H1 (cell line): ENCODE measurements at regions not wholly inside any gene's neighbourhood (a gene's known extent, or its start where the extent isn't known, plus 50 kb on each side); places are given as distances from the start of the nearest gene placed in this dataset.

Experiments
- CHD2 ChIP-seq: IDR thresholded peaks from 2 replicates; pipeline ENCODE4 v1.6.1; 2012; ENCODE audit warnings: low read length, improper control_type of control experiment
- CREB1 ChIP-seq: IDR thresholded peaks from 2 replicates; pipeline ENCODE4 v1.6.1; 2012; ENCODE audit warnings: inconsistent platforms
- HDAC2 ChIP-seq, 2 experiments: fragments of 300-600 bp in 1 of 2; sonication (generic) in 1 of 2; IDR thresholded peaks; 2 replicates each; pipeline ENCODE4 v1.6.1; 2011 to 2012; ENCODE audit warnings: low read depth in 2 of 2, low read length in 2 of 2, mild to moderate bottlenecking in 2 of 2, moderate library complexity in 2 of 2, borderline replicate concordance in 1 of 2, inconsistent platforms in 1 of 2
- KDM4A ChIP-seq: IDR thresholded peaks from one replicate; pipeline ENCODE4 v1.7.1; 2012; ENCODE audit warnings: low read depth, mild to moderate bottlenecking, moderate library complexity, low read length, inconsistent platforms; ENCODE audit not compliant: severe bottlenecking
- PHF8 ChIP-seq: fragments of 200-600 bp; sonication (generic); conservative IDR thresholded peaks from 2 replicates; pipeline ENCODE4 v1.7.1; 2012; ENCODE audit warnings: low read depth, mild to moderate bottlenecking, inconsistent platforms, low read length, moderate library complexity
- RNF2 ChIP-seq: fragments of 200-900, 300-1000 bp; sonication (generic); IDR thresholded peaks from 2 replicates; pipeline ENCODE4 v1.7.1; 2016; ENCODE audit warnings: borderline replicate concordance, low read depth, mild to moderate bottlenecking, antibody characterized with exemption, low read length; ENCODE audit not compliant: poor library complexity, severe bottlenecking; ENCODE audit errors: missing control alignments
- SIRT6 ChIP-seq: IDR thresholded peaks from one replicate; pipeline ENCODE4 v1.7.1; 2012; ENCODE audit warnings: low read length, inconsistent platforms
- SUZ12 ChIP-seq: fragments of 200-600 bp; sonication (generic); IDR thresholded peaks from 2 replicates; pipeline ENCODE4 v1.6.1; 2012; ENCODE audit warnings: mild to moderate bottlenecking, inconsistent platforms, low read length, moderate library complexity, mixed read lengths
- TAF7 ChIP-seq: optimal IDR thresholded peaks from 2 replicates; pipeline ENCODE3; 2011; ENCODE audit warnings: low read depth, mild to moderate bottlenecking, inconsistent platforms, low read length, moderate library complexity, borderline replicate concordance
- TCF12 ChIP-seq: IDR thresholded peaks from 2 replicates; pipeline ENCODE4 v1.6.1; 2011; ENCODE audit warnings: low read depth, mild to moderate bottlenecking, low read length
- ZNF274 ChIP-seq: IDR thresholded peaks from 2 replicates; pipeline ENCODE4 v1.7.0; 2012; ENCODE audit warnings: low read length, borderline replicate concordance; ENCODE audit errors: extremely low read depth
- TF ChIP-seq, protein P1 (sequence below): fragments of 300-600 bp; sonication (generic); IDR thresholded peaks from 2 replicates; pipeline ENCODE4 v1.7.1; 2012; ENCODE audit warnings: low read length, moderate library complexity, mild to moderate bottlenecking, inconsistent platforms; ENCODE audit not compliant: insufficient replicate concordance

DNA sequence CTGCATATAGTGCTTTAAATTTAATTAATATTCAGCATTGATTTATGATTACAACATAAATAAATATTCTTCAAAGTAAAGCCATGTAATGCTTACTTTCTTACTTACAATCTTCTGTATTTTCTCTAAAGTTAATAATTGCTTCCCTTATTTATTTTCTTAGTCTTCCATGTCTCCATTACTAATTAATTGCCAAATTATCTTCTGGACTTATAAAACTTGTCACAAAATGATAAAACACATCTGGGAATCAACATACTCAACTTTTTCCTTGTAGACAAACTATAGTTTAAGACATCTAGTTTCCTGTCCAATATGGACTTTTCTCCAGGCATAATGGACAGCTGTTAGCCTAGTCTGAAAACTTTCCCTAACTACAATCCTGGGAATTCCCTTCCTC is 466.6 kb downstream of the FLRT2 start (continued):
- TF ChIP-seq, protein P1, sequence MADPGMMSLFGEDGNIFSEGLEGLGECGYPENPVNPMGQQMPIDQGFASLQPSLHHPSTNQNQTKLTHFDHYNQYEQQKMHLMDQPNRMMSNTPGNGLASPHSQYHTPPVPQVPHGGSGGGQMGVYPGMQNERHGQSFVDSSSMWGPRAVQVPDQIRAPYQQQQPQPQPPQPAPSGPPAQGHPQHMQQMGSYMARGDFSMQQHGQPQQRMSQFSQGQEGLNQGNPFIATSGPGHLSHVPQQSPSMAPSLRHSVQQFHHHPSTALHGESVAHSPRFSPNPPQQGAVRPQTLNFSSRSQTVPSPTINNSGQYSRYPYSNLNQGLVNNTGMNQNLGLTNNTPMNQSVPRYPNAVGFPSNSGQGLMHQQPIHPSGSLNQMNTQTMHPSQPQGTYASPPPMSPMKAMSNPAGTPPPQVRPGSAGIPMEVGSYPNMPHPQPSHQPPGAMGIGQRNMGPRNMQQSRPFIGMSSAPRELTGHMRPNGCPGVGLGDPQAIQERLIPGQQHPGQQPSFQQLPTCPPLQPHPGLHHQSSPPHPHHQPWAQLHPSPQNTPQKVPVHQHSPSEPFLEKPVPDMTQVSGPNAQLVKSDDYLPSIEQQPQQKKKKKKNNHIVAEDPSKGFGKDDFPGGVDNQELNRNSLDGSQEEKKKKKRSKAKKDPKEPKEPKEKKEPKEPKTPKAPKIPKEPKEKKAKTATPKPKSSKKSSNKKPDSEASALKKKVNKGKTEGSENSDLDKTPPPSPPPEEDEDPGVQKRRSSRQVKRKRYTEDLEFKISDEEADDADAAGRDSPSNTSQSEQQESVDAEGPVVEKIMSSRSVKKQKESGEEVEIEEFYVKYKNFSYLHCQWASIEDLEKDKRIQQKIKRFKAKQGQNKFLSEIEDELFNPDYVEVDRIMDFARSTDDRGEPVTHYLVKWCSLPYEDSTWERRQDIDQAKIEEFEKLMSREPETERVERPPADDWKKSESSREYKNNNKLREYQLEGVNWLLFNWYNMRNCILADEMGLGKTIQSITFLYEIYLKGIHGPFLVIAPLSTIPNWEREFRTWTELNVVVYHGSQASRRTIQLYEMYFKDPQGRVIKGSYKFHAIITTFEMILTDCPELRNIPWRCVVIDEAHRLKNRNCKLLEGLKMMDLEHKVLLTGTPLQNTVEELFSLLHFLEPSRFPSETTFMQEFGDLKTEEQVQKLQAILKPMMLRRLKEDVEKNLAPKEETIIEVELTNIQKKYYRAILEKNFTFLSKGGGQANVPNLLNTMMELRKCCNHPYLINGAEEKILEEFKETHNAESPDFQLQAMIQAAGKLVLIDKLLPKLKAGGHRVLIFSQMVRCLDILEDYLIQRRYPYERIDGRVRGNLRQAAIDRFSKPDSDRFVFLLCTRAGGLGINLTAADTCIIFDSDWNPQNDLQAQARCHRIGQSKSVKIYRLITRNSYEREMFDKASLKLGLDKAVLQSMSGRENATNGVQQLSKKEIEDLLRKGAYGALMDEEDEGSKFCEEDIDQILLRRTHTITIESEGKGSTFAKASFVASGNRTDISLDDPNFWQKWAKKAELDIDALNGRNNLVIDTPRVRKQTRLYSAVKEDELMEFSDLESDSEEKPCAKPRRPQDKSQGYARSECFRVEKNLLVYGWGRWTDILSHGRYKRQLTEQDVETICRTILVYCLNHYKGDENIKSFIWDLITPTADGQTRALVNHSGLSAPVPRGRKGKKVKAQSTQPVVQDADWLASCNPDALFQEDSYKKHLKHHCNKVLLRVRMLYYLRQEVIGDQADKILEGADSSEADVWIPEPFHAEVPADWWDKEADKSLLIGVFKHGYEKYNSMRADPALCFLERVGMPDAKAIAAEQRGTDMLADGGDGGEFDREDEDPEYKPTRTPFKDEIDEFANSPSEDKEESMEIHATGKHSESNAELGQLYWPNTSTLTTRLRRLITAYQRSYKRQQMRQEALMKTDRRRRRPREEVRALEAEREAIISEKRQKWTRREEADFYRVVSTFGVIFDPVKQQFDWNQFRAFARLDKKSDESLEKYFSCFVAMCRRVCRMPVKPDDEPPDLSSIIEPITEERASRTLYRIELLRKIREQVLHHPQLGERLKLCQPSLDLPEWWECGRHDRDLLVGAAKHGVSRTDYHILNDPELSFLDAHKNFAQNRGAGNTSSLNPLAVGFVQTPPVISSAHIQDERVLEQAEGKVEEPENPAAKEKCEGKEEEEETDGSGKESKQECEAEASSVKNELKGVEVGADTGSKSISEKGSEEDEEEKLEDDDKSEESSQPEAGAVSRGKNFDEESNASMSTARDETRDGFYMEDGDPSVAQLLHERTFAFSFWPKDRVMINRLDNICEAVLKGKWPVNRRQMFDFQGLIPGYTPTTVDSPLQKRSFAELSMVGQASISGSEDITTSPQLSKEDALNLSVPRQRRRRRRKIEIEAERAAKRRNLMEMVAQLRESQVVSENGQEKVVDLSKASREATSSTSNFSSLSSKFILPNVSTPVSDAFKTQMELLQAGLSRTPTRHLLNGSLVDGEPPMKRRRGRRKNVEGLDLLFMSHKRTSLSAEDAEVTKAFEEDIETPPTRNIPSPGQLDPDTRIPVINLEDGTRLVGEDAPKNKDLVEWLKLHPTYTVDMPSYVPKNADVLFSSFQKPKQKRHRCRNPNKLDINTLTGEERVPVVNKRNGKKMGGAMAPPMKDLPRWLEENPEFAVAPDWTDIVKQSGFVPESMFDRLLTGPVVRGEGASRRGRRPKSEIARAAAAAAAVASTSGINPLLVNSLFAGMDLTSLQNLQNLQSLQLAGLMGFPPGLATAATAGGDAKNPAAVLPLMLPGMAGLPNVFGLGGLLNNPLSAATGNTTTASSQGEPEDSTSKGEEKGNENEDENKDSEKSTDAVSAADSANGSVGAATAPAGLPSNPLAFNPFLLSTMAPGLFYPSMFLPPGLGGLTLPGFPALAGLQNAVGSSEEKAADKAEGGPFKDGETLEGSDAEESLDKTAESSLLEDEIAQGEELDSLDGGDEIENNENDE: no peak
- TF ChIP-seq KDM4A (no peak), TAF7 (no peak), CHD2 (no peak), SIRT6 (no peak), PHF8 (no peak), RNF2 (no peak), TCF12 (no peak), HDAC2 (IDR thresholded peaks at IDR 0.05; ENCODE audit: borderline replicate concordance in 1 of 2, low read depth in 2 of 2, low read length in 2 of 2) (no peak), ZNF274 (no peak), SUZ12 (no peak), CREB1 (no peak)
